PFSK-1 (cell line): ENCODE measurements at regions not wholly inside any gene's neighbourhood (a gene's known extent, or its start where the extent isn't known, plus 50 kb on each side); places are given as distances from the start of the nearest gene placed in this dataset.

ENCODE experiments used
- FOXP2 ChIP-seq: optimal IDR thresholded peaks from 2 replicates; pipeline ENCODE3; 2011; ENCODE audit warnings: borderline replicate concordance, control low read depth, inconsistent platforms; ENCODE audit not compliant: insufficient read depth; ENCODE audit errors: extremely low read length, extremely low read depth
- POLR2AphosphoS5 ChIP-seq: IDR thresholded peaks from 2 replicates; pipeline ENCODE4 v1.6.1; 2012; ENCODE audit warnings: low read depth, mild to moderate bottlenecking, control low read depth, low read length, moderate library complexity
- SIN3A ChIP-seq: IDR thresholded peaks from 2 replicates; pipeline ENCODE4 v1.6.1; 2012; ENCODE audit warnings: mild to moderate bottlenecking, low read length, moderate library complexity, borderline replicate concordance; ENCODE audit not compliant: insufficient read depth
- TAF1 ChIP-seq: IDR thresholded peaks from 2 replicates; pipeline ENCODE4 v1.6.1; 2012; ENCODE audit warnings: low read length, control low read depth, borderline replicate concordance; ENCODE audit not compliant: insufficient read depth
- TF ChIP-seq, protein P1 (sequence below), 2 experiments: IDR thresholded peaks; 2 replicates each; pipeline versions ENCODE4 v1.6.1 to v1.8.0; 2011 to 2012; ENCODE audit warnings: low read depth in 2 of 2, low read length in 2 of 2, control low read depth in 1 of 2, inconsistent platforms in 1 of 2, mild to moderate bottlenecking in 1 of 2, moderate library complexity in 1 of 2; ENCODE audit not compliant: insufficient read depth in 1 of 2

- TF ChIP-seq SIN3A (no peak), TAF1 (no peak), FOXP2 (no peak), POLR2AphosphoS5 (no peak)
- TF ChIP-seq, protein P1, sequence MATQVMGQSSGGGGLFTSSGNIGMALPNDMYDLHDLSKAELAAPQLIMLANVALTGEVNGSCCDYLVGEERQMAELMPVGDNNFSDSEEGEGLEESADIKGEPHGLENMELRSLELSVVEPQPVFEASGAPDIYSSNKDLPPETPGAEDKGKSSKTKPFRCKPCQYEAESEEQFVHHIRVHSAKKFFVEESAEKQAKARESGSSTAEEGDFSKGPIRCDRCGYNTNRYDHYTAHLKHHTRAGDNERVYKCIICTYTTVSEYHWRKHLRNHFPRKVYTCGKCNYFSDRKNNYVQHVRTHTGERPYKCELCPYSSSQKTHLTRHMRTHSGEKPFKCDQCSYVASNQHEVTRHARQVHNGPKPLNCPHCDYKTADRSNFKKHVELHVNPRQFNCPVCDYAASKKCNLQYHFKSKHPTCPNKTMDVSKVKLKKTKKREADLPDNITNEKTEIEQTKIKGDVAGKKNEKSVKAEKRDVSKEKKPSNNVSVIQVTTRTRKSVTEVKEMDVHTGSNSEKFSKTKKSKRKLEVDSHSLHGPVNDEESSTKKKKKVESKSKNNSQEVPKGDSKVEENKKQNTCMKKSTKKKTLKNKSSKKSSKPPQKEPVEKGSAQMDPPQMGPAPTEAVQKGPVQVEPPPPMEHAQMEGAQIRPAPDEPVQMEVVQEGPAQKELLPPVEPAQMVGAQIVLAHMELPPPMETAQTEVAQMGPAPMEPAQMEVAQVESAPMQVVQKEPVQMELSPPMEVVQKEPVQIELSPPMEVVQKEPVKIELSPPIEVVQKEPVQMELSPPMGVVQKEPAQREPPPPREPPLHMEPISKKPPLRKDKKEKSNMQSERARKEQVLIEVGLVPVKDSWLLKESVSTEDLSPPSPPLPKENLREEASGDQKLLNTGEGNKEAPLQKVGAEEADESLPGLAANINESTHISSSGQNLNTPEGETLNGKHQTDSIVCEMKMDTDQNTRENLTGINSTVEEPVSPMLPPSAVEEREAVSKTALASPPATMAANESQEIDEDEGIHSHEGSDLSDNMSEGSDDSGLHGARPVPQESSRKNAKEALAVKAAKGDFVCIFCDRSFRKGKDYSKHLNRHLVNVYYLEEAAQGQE (IDR thresholded peaks at IDR 0.05; ENCODE audit: insufficient read depth in 1 of 2, low read depth in 2 of 2, low read length in 2 of 2) = no peak
Measured at GRCh38 chr12:93235881-93236280, 141.8 kb upstream of the NUDT4 start.

DNA sequence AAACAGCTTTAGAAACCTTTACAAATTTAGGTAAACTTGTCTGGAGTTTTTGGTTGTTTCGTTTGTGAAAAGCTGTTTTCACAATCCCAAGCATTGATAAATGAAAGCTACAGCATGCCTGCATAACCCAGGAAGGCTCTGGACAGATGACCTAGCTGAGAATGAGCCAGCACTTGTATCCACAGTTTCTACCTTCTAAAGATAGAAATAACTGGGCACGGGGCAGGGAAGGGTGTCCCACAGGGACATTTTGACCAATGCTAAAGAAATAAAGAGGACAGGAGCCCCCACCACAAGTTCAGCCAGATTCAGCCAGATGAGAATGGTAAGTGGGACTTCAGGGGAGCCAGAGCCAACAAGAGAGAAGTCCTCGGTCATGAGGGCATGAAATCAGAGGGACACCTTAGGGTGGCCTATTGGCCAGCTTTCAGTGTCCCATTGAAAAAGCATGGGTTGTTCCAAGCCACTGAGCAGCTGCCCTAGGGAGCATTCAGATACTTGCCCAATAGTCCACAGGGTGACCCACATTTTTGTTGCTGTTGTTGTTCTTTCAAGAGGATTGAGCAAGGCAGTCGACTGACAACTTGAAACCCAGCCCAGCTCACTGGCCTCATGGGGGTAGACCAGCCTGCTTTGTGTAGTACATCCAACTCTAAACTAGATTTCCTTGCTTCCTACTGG lies 140.3 kb upstream of the NUDT4 start:
- TF ChIP-seq, protein P1 (IDR thresholded peaks at IDR 0.05; ENCODE audit: insufficient read depth in 1 of 2, low read depth in 2 of 2, low read length in 2 of 2) = no peak
- TF ChIP-seq FOXP2 (no peak), SIN3A (no peak), POLR2AphosphoS5 (no peak), TAF1 (no peak)

GRCh38 chr12:93242154-93242972 lies 135.4 kb upstream of the NUDT4 start:
- TF ChIP-seq TAF1 (no peak), POLR2AphosphoS5 (no peak), SIN3A (no peak), FOXP2 (no peak)
- TF ChIP-seq, protein P1 (IDR thresholded peaks at IDR 0.05; ENCODE audit: insufficient read depth in 1 of 2, low read depth in 2 of 2, low read length in 2 of 2) = no peak

GRCh38 chr12:93243382-93243688 lies 134.4 kb upstream of the NUDT4 start:
- TF ChIP-seq FOXP2 (no peak), TAF1 (no peak), POLR2AphosphoS5 (no peak), SIN3A (no peak)
- TF ChIP-seq, protein P1 (IDR thresholded peaks at IDR 0.05; ENCODE audit: insufficient read depth in 1 of 2, low read depth in 2 of 2, low read length in 2 of 2) = no peak
